HG03025 (cell line): ENCODE measurements at regions not wholly inside any gene's neighbourhood (a gene's known extent, or its start where the extent isn't known, plus 50 kb on each side); places are given as distances from the start of the nearest gene placed in this dataset.
A peak's percentile ranks its signal among the peaks of the same experiment; 100 is the strongest.
"Not testable (repeated sequence)": the region's sequence is repeated elsewhere in the genome, so short reads cannot be mapped to it uniquely, and the experiment has no call there.

ENCODE experiments used
- ATAC-seq: cut with Tn5 transposase; IDR thresholded peaks from one replicate; pipeline ENCODE4 v1.9.1; 2021; ENCODE audit warnings: mild to moderate bottlenecking, moderate library complexity; ENCODE audit not compliant: unreplicated experiment, low FRiP score

- ATAC-seq, result no peak
Observed at GRCh38 chr2:184270660-184271059, 327.7 kb upstream of the ZNF804A start.

GRCh38 chr2:184272056-184272455 is 326.3 kb upstream of the ZNF804A start:
- ATAC-seq, result no peak

- ATAC-seq, result no peak
Observed at GRCh38 chr2:184294831-184295230, 303.5 kb upstream of the ZNF804A start.

GRCh38 chr2:184297085-184297484 is 301.2 kb upstream of the ZNF804A start:
- no peak for ATAC-seq

GRCh38 chr2:184302506-184302905 is 295.8 kb upstream of the ZNF804A start:
- ATAC-seq, result no peak

- ATAC-seq, result no peak
Observed at GRCh38 chr2:184304006-184304405, 294.3 kb upstream of the ZNF804A start.

GRCh38 chr2:184305105-184305504 is 293.2 kb upstream of the ZNF804A start:
- ATAC-seq, result no peak

- no peak for ATAC-seq
Observed at GRCh38 chr2:184308706-184309105, 289.6 kb upstream of the ZNF804A start.

GRCh38 chr2:184312970-184313369 is 285.4 kb upstream of the ZNF804A start:
- no peak for ATAC-seq

- no peak for ATAC-seq
Observed at GRCh38 chr2:184314829-184315228, 283.5 kb upstream of the ZNF804A start.

GRCh38 chr2:184316921-184317320 is 281.4 kb upstream of the ZNF804A start:
- ATAC-seq, result no peak

- no peak for ATAC-seq
Observed at GRCh38 chr2:184322615-184323014, 275.7 kb upstream of the ZNF804A start.

GRCh38 chr2:184326066-184326465 is 272.3 kb upstream of the ZNF804A start:
- ATAC-seq, result no peak

GRCh38 chr2:184327805-184328204 is 270.5 kb upstream of the ZNF804A start:
- ATAC-seq, result not testable (repeated sequence)

- not testable (repeated sequence) for ATAC-seq
Observed at GRCh38 chr2:184330561-184330960, 267.8 kb upstream of the ZNF804A start.

GRCh38 chr2:184336688-184337087 is 261.6 kb upstream of the ZNF804A start:
- no peak for ATAC-seq

GRCh38 chr2:184338771-184339170 is 259.6 kb upstream of the ZNF804A start:
- no peak for ATAC-seq

GRCh38 chr2:184339966-184340365 is 258.4 kb upstream of the ZNF804A start:
- ATAC-seq, result no peak

GRCh38 chr2:184346338-184346862 is 251.9 kb upstream of the ZNF804A start:
- ATAC-seq, result no peak

GRCh38 chr2:184351126-184351525 is 247.2 kb upstream of the ZNF804A start:
- ATAC-seq, result no peak

GRCh38 chr2:184357033-184357432 is 241.3 kb upstream of the ZNF804A start:
- ATAC-seq, result no peak

GRCh38 chr2:184359379-184359778 is 238.9 kb upstream of the ZNF804A start:
- ATAC-seq, result no peak

GRCh38 chr2:184363213-184363612 is 235.1 kb upstream of the ZNF804A start:
- peak; percentile 64 for ATAC-seq
